Stimulated activated CD8-positive, alpha-beta memory T cell treated with anti-CD3 and anti-CD28 coated beads, Interleukin-7, amount 100 ng/mL, for 4 hours (primary cell): ENCODE measurements at regions not wholly inside any gene's neighbourhood (a gene's known extent, or its start where the extent isn't known, plus 50 kb on each side); places are given as distances from the start of the nearest gene placed in this dataset.
"Not testable (repeated sequence)": the region's sequence is repeated elsewhere in the genome, so short reads cannot be mapped to it uniquely, and the experiment has no call there.

Source experiments
- DNase-seq, 2 donors: peaks; one replicate each; pipeline ENCODE4 v3.0.0-alpha.2; 2020; ENCODE audit warnings: low read depth in 2 of 2

DNA sequence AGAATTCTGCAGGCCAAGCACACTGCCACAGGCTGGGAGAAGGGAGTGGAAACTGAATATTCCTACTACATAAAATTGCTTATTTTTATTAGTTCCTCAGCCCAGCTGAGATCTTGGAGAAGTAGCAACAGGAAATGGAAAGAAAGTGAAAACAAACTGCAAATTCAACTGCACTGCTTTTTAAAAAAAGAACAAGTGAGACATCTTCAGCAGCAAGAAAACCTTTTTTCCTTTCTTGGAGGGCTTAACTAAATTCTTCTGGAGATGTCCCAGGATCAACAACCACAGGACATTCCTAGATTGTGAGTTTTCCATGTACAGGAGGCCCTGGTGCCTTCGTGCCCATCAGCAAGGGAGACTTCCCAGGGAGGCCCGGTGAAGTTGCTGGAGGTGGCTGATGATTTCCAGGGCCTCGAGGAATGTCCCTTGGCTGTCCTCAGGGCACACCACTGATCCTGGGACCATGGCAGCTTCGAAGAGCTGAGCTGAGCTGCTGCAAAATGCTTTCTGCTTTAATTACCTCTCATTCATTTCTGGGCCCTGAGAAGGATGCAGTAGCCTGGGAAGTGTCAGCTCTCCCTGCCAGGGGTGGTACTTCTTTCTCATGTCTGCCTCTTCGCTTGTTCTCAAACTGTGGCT, 275.5 kb upstream of the FRG2C start:
- not testable (repeated sequence) for DNase-seq

DNA sequence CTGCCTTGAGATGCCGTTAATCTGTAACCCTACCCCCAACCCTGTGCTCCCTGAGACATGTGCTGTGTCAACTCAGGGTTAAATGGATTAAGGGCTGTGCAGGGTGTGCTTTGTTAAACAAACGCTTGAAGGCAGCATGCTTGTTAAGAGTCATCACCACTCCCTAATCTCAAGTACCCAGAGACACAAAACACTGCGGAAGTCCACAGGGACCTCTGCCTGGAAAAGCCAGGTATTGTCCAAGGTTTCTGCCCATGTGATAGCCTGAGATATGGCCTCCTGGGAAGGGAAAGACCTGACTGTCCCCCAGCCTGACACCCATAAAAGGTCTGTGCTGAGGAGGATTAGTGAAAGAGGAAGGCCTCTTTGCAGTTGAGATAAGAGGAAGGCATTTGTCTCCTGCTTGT, 270.8 kb upstream of the FRG2C start:
- DNase-seq = not testable (repeated sequence)

DNA sequence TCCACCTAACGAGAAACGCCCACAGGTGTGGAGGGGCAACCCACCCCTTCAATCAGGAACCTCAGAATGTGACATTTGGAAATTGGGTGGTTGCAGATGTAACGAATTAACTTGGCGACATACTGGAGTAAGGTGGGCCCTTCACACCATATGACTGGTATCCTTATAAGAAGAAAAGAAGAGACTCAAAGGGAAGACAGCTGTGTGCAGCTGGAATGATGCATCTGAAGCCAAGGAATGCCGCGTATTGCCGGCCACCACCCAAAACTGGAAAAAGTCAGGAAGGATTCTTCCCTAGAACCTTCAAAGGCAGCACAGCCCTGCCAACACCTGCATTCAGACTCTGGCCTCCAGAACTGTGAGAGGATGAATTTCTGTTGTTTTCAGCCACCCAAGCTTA, 270.0 kb upstream of the FRG2C start:
- not testable (repeated sequence) for DNase-seq

DNA sequence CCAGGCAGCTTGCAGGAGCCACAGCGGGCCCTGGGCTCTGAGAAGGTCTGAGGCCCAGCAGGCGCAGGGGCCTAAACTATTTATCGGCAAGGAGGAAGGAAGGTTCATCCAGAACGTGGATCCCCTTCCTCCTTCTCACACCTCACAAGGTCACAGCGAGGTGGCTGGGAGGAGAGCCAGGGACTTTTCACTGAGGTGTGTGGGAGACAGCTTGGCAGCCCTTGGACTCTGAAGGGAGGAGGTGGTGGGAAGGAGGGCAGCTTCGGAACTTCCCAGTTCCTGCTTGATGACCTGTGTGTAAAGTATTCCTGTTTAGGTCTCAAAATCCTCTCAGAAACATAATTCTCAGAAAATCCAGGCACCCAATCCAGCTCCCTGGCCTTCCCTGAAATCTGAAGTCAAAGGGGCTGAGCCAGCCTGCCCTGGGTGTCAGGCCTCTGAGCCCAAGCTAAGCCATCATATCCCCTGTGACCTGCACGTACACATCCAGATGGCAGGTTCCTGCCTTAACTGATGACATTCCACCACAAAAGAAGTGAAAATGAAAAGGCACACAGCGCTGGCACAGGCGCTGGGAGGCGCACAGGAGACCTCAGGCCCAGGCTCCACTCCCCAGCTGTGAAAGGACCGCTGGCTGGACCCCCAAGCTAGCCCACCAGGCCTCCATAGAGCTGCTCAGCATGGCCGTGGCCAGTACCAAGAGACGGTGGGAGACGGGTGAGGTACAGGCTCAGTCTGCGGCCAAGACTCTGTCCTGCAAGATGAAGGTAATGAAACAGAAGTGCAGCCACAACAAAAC, 269.4 kb upstream of the FRG2C start:
- DNase-seq = not testable (repeated sequence)

DNA sequence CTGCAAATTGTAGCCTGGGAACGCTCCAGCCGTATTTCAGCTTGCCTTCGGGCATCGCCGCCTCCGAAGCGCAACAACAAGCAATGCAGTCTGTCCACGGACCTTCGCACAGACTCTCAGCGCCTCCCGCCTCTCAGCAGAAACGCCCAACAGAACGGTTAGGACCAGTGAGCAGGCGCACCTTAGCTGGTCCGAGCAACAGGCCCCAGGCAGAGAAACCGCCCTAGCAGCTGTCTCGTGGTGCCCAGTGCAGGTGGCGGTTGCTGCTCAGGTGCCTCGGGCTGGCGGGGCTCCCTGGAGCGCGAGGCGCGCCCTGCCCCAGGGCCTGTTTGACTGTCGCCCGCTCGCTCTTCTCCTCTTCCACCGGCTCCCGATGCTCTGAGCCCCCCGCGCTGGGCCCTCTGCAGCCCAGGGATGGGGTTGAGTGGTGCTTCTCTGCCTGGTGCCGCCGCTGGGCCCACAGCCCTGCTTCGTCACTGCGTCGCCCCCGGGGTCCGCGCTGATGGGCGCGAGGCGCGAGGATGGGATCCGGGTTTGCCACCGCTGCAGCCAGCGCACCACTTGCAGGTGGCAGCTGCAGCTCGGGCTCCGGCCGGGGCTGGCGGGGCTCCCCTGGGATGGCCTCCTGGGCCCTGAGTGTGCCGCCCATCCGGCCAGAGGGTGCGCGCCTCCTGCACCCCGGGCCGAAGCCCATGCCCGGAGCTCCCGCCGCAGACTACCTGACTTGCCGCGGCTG, 268.4 kb upstream of the FRG2C start:
- no peak for DNase-seq

DNA sequence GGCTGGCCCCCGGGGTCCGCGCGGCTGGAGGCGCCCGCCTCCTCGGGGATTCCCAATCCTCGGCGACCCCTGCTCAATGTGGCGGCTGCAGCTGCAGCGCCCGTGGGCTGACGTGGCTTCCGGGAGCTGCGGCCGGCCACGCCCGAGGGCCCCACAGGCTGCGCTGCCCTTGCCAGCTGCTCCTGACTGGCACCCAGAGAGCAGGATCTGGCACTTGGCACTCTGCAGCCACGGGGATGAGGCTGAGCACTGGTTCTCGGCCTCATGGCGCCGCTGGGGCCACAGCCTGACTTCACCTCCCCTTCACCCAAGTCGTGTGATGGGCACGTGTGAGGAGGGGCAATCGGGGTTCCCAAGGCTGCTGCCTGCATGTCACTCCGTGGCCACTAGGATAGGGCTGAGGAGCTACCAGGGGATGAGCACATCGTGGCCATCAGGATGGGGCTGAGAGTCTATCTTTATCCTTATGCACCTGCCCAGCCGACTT, 267.8 kb upstream of the FRG2C start:
- DNase-seq = no peak

DNA sequence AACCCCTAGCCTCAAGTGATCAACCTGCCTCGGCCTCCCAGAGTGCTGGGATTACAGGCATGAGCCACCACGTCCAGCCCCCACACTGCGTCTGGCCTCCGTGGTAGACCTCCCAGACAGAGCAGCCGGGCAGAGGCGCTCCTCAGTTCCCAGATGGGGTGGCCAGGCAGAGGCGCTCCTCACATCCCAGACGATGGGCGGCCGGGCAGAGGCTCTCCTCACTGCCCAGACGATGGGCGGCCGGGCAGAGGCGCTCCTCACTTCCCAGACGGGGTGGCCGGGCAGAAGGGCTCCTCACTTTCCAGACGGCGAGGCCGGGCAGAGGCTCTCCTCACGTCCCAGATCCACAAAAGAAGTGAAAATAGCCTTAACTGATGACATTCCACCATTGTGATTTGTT, 266.6 kb upstream of the FRG2C start:
- not testable (repeated sequence) for DNase-seq

DNA sequence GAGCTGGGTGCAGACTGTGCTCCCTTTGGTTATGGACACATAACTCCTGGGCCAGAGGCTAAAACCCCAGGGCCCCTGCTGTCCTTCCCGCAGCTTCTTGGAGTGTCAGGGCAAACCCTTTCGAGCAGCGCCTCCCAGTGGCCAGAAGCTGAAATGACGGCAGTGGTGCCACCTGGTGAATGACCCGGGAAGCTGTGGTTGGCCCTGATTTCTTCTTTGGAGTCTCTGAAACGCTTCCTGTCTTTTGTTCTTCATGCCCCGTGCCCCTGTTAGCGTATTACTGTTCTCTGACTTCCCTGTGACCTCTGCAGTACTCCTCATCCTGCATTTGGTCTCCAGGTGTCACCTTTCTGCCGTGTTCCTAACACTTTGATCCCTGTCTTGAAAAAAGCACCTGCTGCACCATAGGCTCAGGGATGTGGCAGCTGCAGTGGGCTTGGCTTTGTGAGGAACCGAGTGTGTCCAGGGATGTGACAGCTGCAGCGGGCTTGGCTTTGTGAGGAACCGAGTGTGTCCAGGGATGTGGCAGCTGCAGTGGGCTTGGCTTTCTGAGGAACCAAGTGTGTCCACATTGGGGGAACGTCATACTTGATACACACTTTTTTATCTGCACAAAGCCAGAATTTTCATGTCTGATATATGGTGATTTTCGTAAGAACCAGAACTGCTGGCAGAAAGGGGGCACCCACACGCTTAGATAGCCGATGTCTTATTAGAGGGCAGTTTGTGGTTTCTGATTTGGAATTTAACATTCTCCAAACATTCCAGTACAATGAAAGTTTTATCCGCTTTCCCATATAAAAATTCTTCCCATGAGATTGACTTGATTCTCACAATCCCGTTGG, 241.8 kb upstream of the FRG2C start:
- DNase-seq = peak in 1 of 2 donors; percentile 3

DNA sequence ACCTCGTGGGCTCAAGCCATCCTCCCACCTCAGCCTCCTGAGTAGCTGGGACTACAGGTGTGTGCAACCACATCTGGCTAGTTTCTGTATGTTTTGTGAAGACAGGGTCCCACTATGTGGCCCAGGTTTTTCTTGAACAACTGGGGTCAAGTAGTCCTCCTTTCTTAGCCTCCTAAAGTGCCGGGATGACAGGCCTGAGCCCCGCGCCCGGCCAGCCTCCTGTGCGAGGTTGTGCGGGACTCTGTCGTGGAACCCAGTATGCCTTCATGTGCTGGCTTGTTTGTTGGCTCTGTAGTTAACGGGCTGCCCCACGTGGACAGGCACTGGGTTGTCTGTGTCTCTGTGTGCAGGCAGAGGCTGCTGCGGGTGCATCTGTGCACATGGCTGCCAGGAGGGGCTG, 238.7 kb upstream of the FRG2C start:
- DNase-seq = not testable (repeated sequence)

DNA sequence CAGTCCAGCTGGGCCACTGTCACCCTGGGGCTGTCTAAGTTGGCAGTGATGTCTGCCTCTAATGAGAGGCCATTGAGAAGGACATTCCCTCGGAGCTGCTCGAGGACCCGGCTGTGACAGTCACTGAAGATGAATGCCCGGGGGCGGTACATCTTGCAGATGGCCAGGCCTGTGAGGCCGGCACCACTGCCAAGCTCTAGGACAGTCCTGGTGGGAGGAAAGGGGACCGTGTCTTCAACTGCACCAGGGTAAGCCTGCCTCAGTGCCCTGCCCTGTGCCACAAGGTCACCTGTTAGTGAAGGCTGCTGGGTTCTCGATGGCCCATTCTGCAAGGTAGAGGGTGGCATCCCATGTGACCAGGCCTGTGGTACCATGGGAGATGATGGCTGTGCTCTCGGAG, 236.6 kb upstream of the FRG2C start:
- DNase-seq = not testable (repeated sequence)

DNA sequence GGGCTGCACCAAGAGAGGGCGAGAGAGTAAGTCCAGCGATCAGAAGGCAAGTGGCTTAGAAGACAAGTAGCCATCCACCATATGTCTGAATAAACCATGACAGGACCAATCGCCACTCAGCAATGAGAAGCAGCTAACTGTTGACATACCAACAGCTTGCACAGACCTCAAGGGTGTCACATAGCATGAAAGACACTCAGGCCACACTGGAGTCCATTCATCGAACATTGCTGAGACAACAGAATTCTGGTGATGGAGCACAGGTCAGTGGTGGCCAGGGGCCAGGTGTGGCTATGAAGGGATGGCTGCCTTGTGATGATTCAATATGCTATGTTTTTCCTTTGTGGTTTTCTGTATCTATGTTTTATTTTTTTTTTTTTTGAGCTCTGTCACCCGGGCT, 236.2 kb upstream of the FRG2C start:
- DNase-seq = not testable (repeated sequence)

DNA sequence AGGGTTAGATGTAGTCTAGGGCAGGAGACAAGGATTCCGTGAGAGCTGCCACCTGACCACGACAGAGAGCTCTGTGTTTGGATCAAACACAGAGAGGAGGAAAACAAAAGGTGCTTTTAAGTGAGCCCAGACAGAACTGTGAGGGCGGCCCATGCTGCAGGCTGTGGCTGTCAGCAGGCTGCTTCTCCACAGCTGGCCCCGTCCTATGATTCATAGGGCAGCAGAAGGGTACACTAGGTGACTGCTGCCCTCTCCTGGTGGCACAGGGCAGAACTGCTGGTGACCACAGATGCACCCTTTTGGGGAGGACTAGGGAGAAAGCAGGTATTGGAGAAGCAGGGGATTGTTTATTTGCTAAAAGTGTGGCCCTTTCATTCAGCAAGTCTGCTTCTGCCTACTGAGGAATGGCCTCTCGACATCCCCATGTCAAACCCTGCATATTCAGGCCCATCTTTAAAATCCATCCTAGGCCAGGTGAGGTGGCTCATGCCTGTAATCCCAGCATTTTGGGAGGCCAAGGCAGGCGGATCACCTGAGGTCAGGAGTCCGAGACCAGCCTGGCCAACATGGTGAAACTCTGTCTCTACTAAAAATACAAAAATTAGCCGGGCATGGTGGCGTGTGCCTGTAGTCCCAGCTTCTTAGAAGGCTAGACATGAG, 234.4 kb upstream of the FRG2C start:
- DNase-seq = peak; percentile 46 to 64

DNA sequence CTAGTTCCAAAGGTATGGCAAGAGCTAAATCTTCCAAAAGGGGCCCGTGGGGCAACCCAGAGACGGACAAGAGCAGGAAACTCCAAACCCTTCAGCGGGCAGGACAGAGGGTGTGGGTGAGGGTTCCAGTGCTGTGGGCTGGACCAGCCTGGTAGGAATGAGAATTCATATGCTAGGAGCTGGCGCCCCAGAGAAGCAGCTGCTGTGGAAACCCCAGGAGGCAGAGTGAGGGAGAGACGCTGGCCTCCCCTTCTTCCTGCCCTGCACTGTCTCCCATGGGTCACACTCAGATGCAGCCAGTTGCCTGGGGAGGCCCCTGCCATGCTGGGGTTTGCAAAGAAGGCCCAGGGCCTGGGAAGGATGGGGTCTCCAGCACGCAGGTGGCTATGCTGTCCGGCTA, 233.7 kb upstream of the FRG2C start:
- DNase-seq = not testable (repeated sequence)

DNA sequence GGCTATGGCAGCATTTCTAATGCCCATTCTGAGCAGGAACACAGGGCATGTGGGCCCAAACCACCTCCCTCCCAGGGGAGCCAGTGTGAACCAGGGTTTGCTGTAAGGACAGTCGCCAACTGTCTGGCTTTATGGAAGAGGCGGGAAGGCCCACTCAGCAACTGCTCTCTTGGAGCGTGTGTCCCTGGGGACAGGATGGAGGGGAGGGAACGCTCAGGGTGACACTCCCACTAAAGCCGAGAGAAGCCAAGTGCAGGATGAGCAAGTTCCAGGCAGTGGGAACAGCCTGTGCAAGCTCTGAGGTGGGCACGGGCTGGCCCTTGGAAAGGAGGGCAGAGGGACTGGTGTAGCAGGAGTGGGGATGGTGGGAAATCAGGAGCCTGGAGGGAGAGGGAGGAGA, 233.0 kb upstream of the FRG2C start:
- DNase-seq = not testable (repeated sequence)

DNA sequence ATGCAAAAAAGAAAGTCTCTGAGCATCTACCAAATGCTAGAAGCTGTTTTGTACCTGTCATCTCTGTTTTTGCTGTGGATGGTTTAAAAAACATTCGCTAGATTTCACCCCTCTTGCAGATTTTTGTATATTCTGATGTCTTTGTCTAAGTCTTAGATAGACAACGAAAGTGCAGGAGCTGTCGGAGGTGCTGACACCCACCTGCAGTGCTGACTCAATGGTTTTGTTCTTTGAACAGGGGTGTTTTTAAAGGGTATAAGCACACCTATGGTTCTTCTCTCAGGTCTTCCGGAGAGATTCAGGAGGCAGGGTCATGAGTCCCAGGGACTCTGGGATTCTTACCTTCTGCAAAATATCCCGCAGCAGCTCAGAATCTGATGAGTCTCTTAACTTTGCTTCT, 231.7 kb upstream of the FRG2C start:
- not testable (repeated sequence) for DNase-seq

DNA sequence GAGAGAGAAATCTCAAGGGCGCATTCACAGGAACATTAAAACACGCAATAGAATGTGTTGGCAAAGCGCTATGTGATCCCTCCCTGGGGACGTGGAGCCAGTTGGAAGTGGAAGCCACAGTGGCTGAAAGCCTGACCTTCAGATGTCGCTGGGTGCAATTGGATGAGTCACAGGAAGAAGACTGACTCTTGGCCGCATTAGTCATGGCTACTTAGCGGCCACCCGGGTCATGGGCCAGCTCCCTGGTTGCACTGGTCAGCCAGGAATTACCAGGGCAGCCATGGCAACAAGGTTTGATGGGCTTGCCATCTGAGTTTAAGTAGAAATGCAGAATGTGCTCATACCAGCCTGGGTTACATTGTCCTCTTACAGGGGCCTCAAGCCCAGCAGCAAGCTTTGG, 231.2 kb upstream of the FRG2C start:
- DNase-seq = not testable (repeated sequence)

DNA sequence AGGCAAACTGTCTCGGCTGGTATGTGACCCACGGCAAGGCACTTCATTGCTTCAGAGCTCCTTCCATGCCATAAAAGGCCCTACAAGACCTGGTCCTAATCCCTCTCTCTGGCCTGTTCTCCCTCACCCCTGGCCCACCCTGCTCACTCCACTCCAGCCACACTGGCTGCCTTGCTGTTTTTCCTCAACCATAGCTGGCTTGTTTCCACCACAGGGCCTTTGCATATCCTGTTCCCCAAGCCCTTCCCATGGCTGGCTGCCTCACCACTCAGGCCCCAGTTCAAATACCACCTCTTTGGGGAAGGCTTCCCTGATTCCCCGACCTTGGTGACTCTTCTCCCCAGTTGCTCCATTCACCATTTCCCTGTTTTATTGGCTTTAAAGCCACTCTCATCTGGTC, 230.8 kb upstream of the FRG2C start:
- DNase-seq = not testable (repeated sequence)

DNA sequence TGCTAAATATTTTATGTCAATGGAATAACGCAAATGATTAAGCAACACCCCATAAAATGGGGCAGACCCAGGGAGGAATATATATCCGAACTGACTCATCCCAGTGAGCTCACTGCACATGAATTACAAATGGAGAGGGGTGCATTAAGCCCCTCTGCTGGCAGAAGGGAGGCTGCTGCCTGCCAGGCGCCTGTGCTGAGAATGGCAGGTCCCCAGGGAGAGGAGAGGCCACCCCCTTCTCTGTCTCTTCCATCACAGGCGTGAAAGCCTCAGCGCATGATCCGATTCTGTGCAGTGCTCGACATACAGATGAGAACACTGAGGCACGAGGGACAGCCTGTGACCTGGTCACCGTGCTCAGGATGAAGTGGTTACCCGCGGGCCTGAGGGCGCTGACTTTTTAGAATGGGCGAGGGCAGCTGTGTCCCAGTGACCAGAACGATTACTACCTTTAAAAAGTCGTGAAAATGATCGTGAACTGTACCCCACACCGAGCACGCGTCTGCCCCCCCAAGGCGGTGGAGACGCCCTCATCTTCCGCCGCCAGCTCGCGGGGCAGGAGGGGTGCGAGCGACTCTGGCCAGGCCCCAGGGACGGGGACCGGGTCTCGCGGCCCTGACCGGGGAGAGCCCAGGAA, 229.7 kb upstream of the FRG2C start:
- peak in 1 of 2 donors; percentile 9 for DNase-seq

DNA sequence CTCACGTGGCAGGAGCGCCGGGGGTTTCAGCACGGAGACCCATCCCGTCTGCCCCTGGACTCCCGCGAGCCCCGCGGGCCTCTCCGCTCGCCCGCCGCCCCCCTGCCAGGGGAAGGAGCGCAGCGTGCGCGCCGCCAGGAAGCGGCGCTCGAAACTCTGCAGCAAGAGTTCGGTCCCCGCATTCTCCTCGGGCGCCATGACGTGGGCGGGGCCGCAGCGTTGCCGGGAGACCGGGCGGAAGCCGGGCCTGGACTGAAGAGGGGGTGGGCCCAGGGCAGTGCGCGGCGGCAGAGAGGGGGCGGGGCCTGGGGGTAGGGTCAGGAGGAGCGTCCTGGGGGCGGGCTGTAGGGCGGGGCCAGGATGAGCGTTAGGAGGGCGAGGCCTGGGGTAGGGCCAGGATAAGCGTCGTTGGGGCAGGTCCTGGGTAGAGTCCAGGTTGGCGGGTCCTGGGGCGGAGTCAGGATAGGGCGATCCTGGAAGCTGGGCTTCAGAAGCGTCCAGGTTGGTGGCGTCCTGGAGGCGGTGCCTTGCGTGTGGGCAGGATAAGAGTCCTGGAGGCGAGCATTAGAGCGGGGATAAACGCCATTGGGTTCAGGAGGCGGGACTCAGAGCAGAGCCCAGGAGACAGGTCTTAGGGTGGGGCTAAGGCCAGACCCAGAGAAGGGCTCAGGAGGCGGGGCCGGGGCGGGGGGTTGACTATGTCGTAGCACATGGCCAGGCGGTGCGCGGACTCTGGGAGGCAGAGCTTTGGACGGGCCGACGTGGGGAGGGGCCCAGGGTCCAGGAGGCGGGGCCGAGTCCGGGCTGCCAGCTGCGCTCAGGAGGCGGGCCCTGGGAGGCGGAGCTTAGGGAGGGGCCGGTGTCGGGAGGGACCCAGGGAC, 229.0 kb upstream of the FRG2C start:
- peak; percentile 93 to 98 for DNase-seq
